ENCODE measurements at regions not wholly inside any gene's neighbourhood (a gene's known extent, or its start where the extent isn't known, plus 50 kb on each side); places are given as distances from the start of the nearest gene placed in this dataset.

DNA sequence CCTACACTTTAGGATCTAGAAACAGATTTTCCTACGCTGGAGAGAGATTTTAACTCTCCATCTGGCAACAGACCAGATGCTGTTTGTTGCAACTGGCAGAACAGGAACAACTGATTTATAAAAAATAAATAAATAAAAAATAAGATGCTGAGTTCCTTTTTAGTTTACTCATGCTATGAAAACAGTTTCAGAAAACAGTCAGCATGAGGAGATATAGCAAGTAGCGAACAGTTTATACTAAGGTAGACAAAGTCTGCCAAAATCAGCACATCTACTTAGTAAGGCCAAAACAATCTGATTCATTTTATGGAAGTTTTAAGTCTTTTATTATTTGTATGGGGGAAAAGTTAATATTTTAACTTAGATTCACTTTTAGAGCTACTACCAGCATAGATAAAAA is 974.0 kb upstream of the CNTNAP5 start:
- in situ Hi-C loops (cut with HindIII; ENCODE audit: low sequenced_read_pairs) = no loop called here
- no peak overlapping the region for H3K4me3 ChIP-seq (ENCODE audit: low read depth, low read length)
- TF ChIP-seq, protein P1, sequence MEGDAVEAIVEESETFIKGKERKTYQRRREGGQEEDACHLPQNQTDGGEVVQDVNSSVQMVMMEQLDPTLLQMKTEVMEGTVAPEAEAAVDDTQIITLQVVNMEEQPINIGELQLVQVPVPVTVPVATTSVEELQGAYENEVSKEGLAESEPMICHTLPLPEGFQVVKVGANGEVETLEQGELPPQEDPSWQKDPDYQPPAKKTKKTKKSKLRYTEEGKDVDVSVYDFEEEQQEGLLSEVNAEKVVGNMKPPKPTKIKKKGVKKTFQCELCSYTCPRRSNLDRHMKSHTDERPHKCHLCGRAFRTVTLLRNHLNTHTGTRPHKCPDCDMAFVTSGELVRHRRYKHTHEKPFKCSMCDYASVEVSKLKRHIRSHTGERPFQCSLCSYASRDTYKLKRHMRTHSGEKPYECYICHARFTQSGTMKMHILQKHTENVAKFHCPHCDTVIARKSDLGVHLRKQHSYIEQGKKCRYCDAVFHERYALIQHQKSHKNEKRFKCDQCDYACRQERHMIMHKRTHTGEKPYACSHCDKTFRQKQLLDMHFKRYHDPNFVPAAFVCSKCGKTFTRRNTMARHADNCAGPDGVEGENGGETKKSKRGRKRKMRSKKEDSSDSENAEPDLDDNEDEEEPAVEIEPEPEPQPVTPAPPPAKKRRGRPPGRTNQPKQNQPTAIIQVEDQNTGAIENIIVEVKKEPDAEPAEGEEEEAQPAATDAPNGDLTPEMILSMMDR (IDR thresholded peaks at IDR 0.05; ENCODE audit: low read depth, low read length) = no peak
- no peak for DNase-seq (ENCODE audit: low read depth, low spot score)

- TF ChIP-seq, protein P1 (IDR thresholded peaks at IDR 0.05; ENCODE audit: low read depth, low read length) = no peak
- in situ Hi-C loops (cut with HindIII; ENCODE audit: low sequenced_read_pairs) = no loop called here
Measured at GRCh38 chr2:123061534-123061933, 963.6 kb upstream of the CNTNAP5 start.

GRCh38 chr2:123073371-123073770 is 951.7 kb upstream of the CNTNAP5 start:
- in situ Hi-C loops (cut with HindIII; ENCODE audit: low sequenced_read_pairs) = no loop called here
- TF ChIP-seq, protein P1 (IDR thresholded peaks at IDR 0.05; ENCODE audit: low read depth, low read length) = no peak
- H3K4me3 ChIP-seq (ENCODE audit: low read depth, low read length) = no peak overlapping the region
- DNase-seq (ENCODE audit: low read depth, low spot score) = no peak

More at GRCh38 chr2:123061534-123061933, 963.6 kb upstream of the CNTNAP5 start:
- DNase-seq (ENCODE audit: low read depth, low spot score) = no peak
- no peak overlapping the region for H3K4me3 ChIP-seq (ENCODE audit: low read depth, low read length)

DNA sequence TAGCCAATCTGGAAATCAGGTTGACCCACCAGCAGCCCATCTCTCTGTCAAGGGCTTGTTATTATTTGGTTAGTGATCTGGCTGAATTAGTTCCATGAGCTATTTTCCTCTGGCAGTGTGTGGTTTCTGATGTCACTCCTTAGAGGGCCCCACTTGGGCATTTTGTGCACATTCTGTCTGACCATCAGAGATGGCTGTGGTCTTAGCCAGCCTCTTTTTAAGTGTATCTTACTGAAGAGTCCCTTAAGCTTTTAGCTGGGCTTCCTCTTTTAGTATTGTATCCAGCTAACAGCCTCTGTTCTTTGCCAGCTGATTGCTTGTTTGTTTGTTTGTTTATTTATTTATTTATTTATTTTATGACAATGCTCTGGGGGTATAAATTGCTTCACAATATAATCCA is 951.1 kb upstream of the CNTNAP5 start:
- no peak overlapping the region for H3K4me3 ChIP-seq (ENCODE audit: low read depth, low read length)
- in situ Hi-C loops (cut with HindIII; ENCODE audit: low sequenced_read_pairs) = no loop called here
- TF ChIP-seq, protein P1 (IDR thresholded peaks at IDR 0.05; ENCODE audit: low read depth, low read length) = no peak
- no peak for DNase-seq (ENCODE audit: low read depth, low spot score)

DNA sequence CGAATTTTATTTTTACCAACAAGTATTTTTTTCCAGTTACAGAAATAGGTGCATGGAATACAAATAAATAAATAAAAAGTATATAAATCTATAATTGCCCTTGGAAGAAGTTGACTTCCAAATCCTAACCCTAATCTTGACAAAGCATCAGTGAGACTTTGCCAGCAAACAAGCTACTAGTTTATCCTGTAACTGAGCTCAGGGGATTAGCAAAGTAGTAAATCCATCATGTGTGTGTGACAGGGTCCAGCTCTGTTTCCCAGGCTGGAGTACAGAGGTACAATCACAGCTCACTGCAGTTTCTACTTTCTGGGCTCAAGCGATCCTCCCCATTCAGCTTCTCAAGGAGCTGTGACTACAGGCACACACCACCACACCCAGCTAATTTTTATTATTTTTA is 948.0 kb upstream of the CNTNAP5 start:
- in situ Hi-C loops (cut with HindIII; ENCODE audit: low sequenced_read_pairs) = no loop called here
- TF ChIP-seq, protein P1 (IDR thresholded peaks at IDR 0.05; ENCODE audit: low read depth, low read length) = no peak
- DNase-seq (ENCODE audit: low read depth, low spot score) = no peak

GRCh38 chr2:123080331-123080730 is 944.8 kb upstream of the CNTNAP5 start:
- H3K4me3 ChIP-seq (ENCODE audit: low read depth, low read length) = no peak overlapping the region
- in situ Hi-C loops (cut with HindIII; ENCODE audit: low sequenced_read_pairs) = no loop called here
- DNase-seq (ENCODE audit: low read depth, low spot score) = no peak
- TF ChIP-seq, protein P1 (IDR thresholded peaks at IDR 0.05; ENCODE audit: low read depth, low read length) = no peak

More for the DNA sequence above, 948.0 kb upstream of the CNTNAP5 start:
- no peak overlapping the region for H3K4me3 ChIP-seq (ENCODE audit: low read depth, low read length)

GRCh38 chr2:123085484-123085883 is 939.6 kb upstream of the CNTNAP5 start:
- H3K4me3 ChIP-seq (ENCODE audit: low read depth, low read length) = no peak overlapping the region
- in situ Hi-C loops (cut with HindIII; ENCODE audit: low sequenced_read_pairs) = no loop called here
- DNase-seq (ENCODE audit: low read depth, low spot score) = no peak
- TF ChIP-seq, protein P1 (IDR thresholded peaks at IDR 0.05; ENCODE audit: low read depth, low read length) = no peak

Data from astrocyte of the spinal cord (primary cell).